AG04449 (cell line): ENCODE measurements at regions not wholly inside any gene's neighbourhood (a gene's known extent, or its start where the extent isn't known, plus 50 kb on each side); places are given as distances from the start of the nearest gene placed in this dataset.

Experiments used
- CTCF ChIA-PET: fragments of 350-600 bp; formaldehyde crosslinking; extraction: SDS; loops from one replicate; lab custom pipeline; 2021; ENCODE audit warnings: antibody characterized with exemption; lab: Yijun Ruan, JAX
- POLR2A ChIA-PET: fragments of 400-600, 350-600 bp; formaldehyde crosslinking; extraction: SDS; loops from one replicate; lab custom pipeline; 2020; ENCODE audit warnings: antibody characterized with exemption, inconsistent platforms; lab: Yijun Ruan, JAX
- DNase-seq: peaks from one replicate; pipeline ENCODE4 v3.0.0-alpha.2; 2010; ENCODE audit warnings: low read depth, low spot score
- H3K4me3 ChIP-seq: 2 replicates; pipeline ENCODE4 v1.5.1; 2011; ENCODE audit warnings: low read depth, mild to moderate bottlenecking, control low read depth, low read length
- CTCF ChIP-seq: IDR thresholded peaks from one replicate; pipeline ENCODE4 v1.5.1; 2011; ENCODE audit warnings: mild to moderate bottlenecking, moderate library complexity, low read length, control low read depth, inconsistent platforms; ENCODE audit not compliant: insufficient read depth; ENCODE audit errors: missing control alignments

GRCh38 chr7:118720632-118721031 lies 496.1 kb downstream of the ANKRD7 start:
- CTCF ChIA-PET: no interaction called here
- TF ChIP-seq CTCF: no peak
- POLR2A ChIA-PET: no interaction called here

GRCh38 chr7:118731854-118732253 lies 507.4 kb downstream of the ANKRD7 start:
- no peak for TF ChIP-seq CTCF
- no peak overlapping the region for H3K4me3 ChIP-seq
- POLR2A ChIA-PET: no interaction called here
- CTCF ChIA-PET: no interaction called here
- DNase-seq: no peak

More at GRCh38 chr7:118720632-118721031, 496.1 kb downstream of the ANKRD7 start:
- no peak for DNase-seq
- no peak overlapping the region for H3K4me3 ChIP-seq

- ChIA-PET POLR2A (no interaction called here), CTCF (no interaction called here)
- no peak overlapping the region for H3K4me3 ChIP-seq
- TF ChIP-seq CTCF: no peak
- no peak for DNase-seq
Measured at GRCh38 chr7:118734541-118734940, 510.0 kb downstream of the ANKRD7 start.

- TF ChIP-seq CTCF: no peak
- DNase-seq: no peak
- ChIA-PET CTCF (no interaction called here), POLR2A (no interaction called here)
- H3K4me3 ChIP-seq: no peak overlapping the region
Measured at GRCh38 chr7:118735441-118735840, 510.9 kb downstream of the ANKRD7 start.

- ChIA-PET CTCF (no interaction called here), POLR2A (no interaction called here)
- no peak overlapping the region for H3K4me3 ChIP-seq
- no peak for DNase-seq
- no peak for TF ChIP-seq CTCF
Measured at GRCh38 chr7:118737935-118738334, 513.4 kb downstream of the ANKRD7 start.

GRCh38 chr7:118745927-118746326 lies 521.4 kb downstream of the ANKRD7 start:
- POLR2A ChIA-PET: no interaction called here
- no peak for DNase-seq
- CTCF ChIA-PET: no interaction called here
- no peak overlapping the region for H3K4me3 ChIP-seq
- no peak for TF ChIP-seq CTCF
